Glutamatergic neuron (in vitro differentiated cells): ENCODE measurements at regions not wholly inside any gene's neighbourhood (a gene's known extent, or its start where the extent isn't known, plus 50 kb on each side); places are given as distances from the start of the nearest gene placed in this dataset.

ENCODE experiments used
- DNase-seq: peaks from one replicate; pipeline ENCODE4 v3.0.0; 2022
- H3K27ac Mint-ChIP-seq: one replicate; pipeline ENCODE4 v1.8.0; 2020; ENCODE audit warnings: mild to moderate bottlenecking, mixed read lengths, inconsistent platforms; ENCODE audit not compliant: unreplicated experiment
- H3K27me3 Mint-ChIP-seq: one replicate; pipeline ENCODE4 v1.8.0; 2020; ENCODE audit warnings: mild to moderate bottlenecking, moderate library complexity, mixed read lengths, inconsistent platforms; ENCODE audit not compliant: unreplicated experiment
- H3K36me3 Mint-ChIP-seq: one replicate; pipeline ENCODE4 v1.8.0; 2020; ENCODE audit warnings: mild to moderate bottlenecking, mixed read lengths, inconsistent platforms; ENCODE audit not compliant: unreplicated experiment
- H3K4me1 Mint-ChIP-seq: one replicate; pipeline ENCODE4 v1.8.0; 2020; ENCODE audit warnings: mild to moderate bottlenecking, low read depth, mixed read lengths, inconsistent platforms; ENCODE audit not compliant: unreplicated experiment
- H3K4me3 Mint-ChIP-seq: one replicate; pipeline ENCODE4 v1.8.0; 2020; ENCODE audit warnings: mild to moderate bottlenecking, mixed read lengths, inconsistent platforms; ENCODE audit not compliant: unreplicated experiment
- H3K9me3 Mint-ChIP-seq: one replicate; pipeline ENCODE4 v1.8.0; 2020; ENCODE audit warnings: mild to moderate bottlenecking, moderate library complexity, mixed read lengths, inconsistent platforms; ENCODE audit not compliant: unreplicated experiment
- CTCF ChIP-seq: fragments of 200-600 bp; sonication (generic); IDR thresholded peaks from one replicate; pipeline ENCODE4 v1.5.0; 2021; ENCODE audit not compliant: partially characterized antibody, unreplicated experiment

GRCh38 chr2:236861944-236862343, 223.7 kb upstream of the COPS8 start:
- no peak overlapping the region for H3K27ac Mint-ChIP-seq
- DNase-seq: no peak
- H3K36me3 Mint-ChIP-seq: peaks cover 29% of the 10 kb centered on the region
- H3K4me1 Mint-ChIP-seq: peaks cover 4% of the 10 kb centered on the region
- H3K27me3 Mint-ChIP-seq: peaks cover 3% of the 10 kb centered on the region
- H3K9me3 Mint-ChIP-seq: peaks cover 7% of the 10 kb centered on the region
- no peak for TF ChIP-seq CTCF
- H3K4me3 Mint-ChIP-seq: no peak overlapping the region

GRCh38 chr2:236862526-236862925, 223.2 kb upstream of the COPS8 start:
- peaks cover 3% of the 10 kb centered on the region for H3K27me3 Mint-ChIP-seq
- H3K4me3 Mint-ChIP-seq: no peak overlapping the region
- no peak for TF ChIP-seq CTCF
- H3K36me3 Mint-ChIP-seq: peaks cover 29% of the 10 kb centered on the region
- H3K4me1 Mint-ChIP-seq: peaks cover 4% of the 10 kb centered on the region
- H3K27ac Mint-ChIP-seq: no peak overlapping the region
- H3K9me3 Mint-ChIP-seq: peaks cover 7% of the 10 kb centered on the region
- no peak for DNase-seq

DNA sequence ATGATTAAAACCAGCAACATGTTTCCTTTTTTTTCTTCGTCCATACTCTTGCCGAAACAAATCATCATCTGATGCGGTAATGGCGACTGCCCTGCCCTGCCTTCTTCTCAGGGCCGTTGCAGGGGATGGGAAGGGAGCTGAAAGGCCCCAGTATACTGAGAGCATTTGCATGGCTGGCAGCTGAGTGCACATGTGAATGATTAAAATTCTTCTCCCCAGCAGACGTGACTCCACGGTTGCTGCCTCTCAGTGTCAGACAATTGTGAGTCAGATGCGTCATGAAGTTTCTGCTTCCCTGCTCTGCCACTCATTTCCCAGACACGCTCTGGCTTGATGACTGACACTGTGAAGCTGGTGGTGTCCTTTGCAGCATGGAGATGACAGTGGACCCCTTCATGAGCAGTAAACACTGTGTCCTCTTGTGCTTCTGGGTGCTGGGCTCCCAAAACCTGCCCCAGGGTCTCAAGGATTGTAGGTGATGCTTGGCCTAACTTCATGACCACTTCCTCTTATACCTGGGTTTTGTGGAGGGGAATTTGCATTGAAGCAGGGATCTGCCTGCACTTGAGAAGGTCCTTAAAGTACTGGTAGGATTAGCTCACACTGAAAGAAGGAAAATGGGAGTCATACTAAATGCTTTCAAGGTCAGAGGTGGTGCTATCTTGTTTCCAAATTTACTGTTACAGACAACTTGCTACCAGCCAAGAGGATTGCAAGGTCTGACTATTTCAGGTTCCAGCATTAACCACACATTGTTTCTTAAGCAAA, 222.5 kb upstream of the COPS8 start:
- no peak overlapping the region for H3K27ac Mint-ChIP-seq

DNA sequence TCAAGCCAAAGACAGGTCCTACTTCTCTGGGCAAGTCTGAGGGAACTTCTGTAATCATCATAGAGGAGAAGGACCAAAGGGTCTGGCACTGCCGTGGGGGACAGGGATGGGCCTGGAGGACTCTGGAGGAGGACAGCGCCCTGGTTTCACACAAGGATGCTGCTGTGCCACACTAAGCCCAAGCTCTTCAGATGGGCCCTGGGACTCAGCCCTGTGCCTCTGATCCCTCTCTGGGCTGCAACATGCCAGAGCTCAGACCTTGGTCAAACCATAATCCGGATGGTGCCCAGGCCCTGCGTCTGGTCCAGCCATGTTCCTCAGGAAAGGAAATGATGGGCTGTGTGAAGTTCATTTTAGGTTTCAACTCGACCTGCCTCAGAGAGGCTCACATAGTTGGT, 222.0 kb upstream of the COPS8 start:
- no peak overlapping the region for H3K27ac Mint-ChIP-seq
- H3K9me3 Mint-ChIP-seq: peaks cover 7% of the 10 kb centered on the region
- H3K36me3 Mint-ChIP-seq: peaks cover 29% of the 10 kb centered on the region
- no peak overlapping the region for H3K4me3 Mint-ChIP-seq
- TF ChIP-seq CTCF: no peak
- no peak for DNase-seq
- H3K27me3 Mint-ChIP-seq: peaks cover 3% of the 10 kb centered on the region
- H3K4me1 Mint-ChIP-seq: peaks cover 4% of the 10 kb centered on the region

More for the DNA sequence above, 222.5 kb upstream of the COPS8 start:
- Mint-ChIP-seq H3K27me3 (peaks cover 3% of the 10 kb centered on the region), H3K4me3 (no peak overlapping the region), H3K4me1 (peaks cover 4% of the 10 kb centered on the region), H3K9me3 (peaks cover 7% of the 10 kb centered on the region), H3K36me3 (peaks cover 29% of the 10 kb centered on the region)
- DNase-seq: no peak
- no peak for TF ChIP-seq CTCF

- no peak for TF ChIP-seq CTCF
- Mint-ChIP-seq H3K4me1 (peaks cover 3% of the 10 kb centered on the region), H3K27ac (no peak overlapping the region), H3K36me3 (peaks cover 29% of the 10 kb centered on the region), H3K9me3 (peaks cover 7% of the 10 kb centered on the region), H3K27me3 (peaks cover 3% of the 10 kb centered on the region), H3K4me3 (no peak overlapping the region)
- DNase-seq: no peak
Observed at GRCh38 chr2:236865052-236865451, 220.6 kb upstream of the COPS8 start.
